Stomach (tissue), 4 donors: ENCODE measurements at regions not wholly inside any gene's neighbourhood (a gene's known extent, or its start where the extent isn't known, plus 50 kb on each side); places are given as distances from the start of the nearest gene placed in this dataset.

Experiments
- POLR2A ChIP-seq, 4 donors: fragments of 450-650 bp; IDR thresholded peaks; one replicate each; pipeline ENCODE4 v1.6.1; 2016; ENCODE audit warnings: antibody characterized with exemption in 4 of 4, control low read depth in 2 of 4, mild to moderate bottlenecking in 1 of 4, moderate library complexity in 1 of 4
- TF ChIP-seq, protein P1 (sequence below), 7 experiments: fragments of 450-650 bp in 4 of 7; fragments of 200-600 bp in 3 of 7; sonication (generic) in 3 of 7; IDR thresholded peaks; one replicate each; pipeline ENCODE4 v1.5.1; 2016 to 2019; ENCODE audit warnings: antibody characterized with exemption in 7 of 7, control low read depth in 2 of 7, mild to moderate bottlenecking in 1 of 7

DNA sequence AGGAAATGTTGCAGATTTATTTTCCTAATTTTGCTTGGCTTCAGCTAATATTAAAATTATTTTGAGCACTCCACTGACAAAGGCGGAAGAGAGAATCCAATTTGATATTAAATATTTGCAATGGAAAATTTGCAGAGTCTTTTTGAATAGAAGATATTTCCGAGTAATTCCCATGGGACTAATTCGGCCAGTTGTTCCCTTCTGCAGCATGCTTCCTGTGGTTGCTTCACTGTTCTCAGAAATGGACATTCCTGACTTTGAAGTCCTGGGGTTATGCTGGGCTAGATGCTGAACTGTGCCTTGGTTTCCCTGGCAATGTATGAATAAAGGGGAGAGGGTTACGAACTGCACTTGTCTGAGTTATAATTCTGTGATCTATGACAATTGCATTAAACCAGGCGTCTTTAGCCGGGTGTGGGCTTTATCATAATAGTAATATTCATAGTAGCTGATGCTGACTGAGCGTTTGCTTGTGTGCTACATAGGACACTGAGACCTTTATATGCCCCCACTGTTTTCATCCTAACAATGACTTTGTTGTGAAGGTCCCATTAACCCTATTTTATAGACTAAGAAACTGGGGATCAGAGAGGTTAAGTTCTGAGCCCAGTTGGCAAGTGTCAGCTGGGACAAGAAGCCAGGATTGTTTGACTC, 114.5 kb upstream of the SPRY4 start:
- TF ChIP-seq, protein P1, sequence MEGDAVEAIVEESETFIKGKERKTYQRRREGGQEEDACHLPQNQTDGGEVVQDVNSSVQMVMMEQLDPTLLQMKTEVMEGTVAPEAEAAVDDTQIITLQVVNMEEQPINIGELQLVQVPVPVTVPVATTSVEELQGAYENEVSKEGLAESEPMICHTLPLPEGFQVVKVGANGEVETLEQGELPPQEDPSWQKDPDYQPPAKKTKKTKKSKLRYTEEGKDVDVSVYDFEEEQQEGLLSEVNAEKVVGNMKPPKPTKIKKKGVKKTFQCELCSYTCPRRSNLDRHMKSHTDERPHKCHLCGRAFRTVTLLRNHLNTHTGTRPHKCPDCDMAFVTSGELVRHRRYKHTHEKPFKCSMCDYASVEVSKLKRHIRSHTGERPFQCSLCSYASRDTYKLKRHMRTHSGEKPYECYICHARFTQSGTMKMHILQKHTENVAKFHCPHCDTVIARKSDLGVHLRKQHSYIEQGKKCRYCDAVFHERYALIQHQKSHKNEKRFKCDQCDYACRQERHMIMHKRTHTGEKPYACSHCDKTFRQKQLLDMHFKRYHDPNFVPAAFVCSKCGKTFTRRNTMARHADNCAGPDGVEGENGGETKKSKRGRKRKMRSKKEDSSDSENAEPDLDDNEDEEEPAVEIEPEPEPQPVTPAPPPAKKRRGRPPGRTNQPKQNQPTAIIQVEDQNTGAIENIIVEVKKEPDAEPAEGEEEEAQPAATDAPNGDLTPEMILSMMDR (IDR thresholded peaks at IDR 0.05) = no peak
- no peak for TF ChIP-seq POLR2A (IDR thresholded peaks at IDR 0.05)
